ENCODE measurements at regions not wholly inside any gene's neighbourhood (a gene's known extent, or its start where the extent isn't known, plus 50 kb on each side); places are given as distances from the start of the nearest gene placed in this dataset.
"Not testable (repeated sequence)": the region's sequence is repeated elsewhere in the genome, so short reads cannot be mapped to it uniquely, and the experiment has no call there.

- DNase-seq (ENCODE audit: low read depth): no peak
These were observed 101.2 kb downstream of the ESM1 start for GRCh38 chr5:54884195-54884536.

GRCh38 chr5:54883374-54884194 lies 101.8 kb downstream of the ESM1 start:
- DNase-seq (ENCODE audit: low read depth): no peak

- DNase-seq (ENCODE audit: low read depth): no peak
These were observed 102.6 kb downstream of the ESM1 start for GRCh38 chr5:54882841-54883240.

DNA sequence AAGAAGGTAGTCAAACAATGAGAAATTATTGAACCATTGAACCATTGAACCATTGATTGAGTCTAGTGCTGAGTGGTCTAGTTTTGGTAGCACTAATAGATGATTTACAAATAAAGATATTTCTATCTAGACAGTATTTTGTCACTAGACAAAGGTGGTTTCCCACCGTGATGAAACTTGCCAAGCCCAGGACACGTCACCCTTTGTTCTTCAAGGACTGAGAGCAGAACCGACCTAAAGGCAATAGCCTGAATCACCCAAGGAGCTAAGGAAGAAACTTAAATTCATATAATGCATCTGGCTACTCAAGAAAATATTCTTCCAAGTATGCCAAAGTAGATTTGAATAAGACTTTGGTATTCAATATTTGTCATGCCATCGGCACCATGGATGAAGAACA lies 103.3 kb downstream of the ESM1 start:
- DNase-seq (ENCODE audit: low read depth): no peak

DNA sequence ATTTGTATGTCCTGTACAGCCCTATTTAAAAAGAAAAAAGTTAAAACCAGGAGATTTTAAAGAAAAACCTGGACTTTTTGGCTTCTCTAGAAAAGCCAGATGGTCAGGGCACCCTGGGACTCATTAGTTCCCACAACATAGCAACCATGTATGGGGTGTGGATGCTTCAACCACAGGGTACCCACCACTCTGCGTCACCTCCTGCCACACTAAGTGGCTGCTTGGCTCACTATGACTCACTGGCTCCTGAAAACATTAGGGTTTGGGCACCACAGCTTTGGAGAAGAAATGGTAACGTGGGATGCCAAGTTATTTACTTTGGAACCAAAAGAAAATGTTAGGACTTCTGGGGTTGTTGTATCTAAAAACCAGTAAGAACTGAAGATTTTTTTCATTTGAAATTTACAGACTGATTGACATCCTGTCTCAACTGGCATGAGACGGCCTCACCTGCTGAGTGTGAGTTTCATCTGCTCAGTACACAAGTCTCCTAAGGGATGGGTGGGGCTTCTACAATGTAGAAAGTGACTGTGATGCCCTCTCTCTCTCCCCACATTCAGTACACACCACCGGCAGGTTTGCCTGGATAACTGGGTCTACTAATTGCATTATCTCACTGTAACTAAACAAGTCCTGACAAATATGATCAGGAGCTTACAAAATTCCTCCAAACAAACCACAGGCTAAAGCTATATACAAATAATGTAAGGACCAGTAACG lies 103.9 kb downstream of the ESM1 start:
- no peak for DNase-seq (ENCODE audit: low read depth)

DNA sequence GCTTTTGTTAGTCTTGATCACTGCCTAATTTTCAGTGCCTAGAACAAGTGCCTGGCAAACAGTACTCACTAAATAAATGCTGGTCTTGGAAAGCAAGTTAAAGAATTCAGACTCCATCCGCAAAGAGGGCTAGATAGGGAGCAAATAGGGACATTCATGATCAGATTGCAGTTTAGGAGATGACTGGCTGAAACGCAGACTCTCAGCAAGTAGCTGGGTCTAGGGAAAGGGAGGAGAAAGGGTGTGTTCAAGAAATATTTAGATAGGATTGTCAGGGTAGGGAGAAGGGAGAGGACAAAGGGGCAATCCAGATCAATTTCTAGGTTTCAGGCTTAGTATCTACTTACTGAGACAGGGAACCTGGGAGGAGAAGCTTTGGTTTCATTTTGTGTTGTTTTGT lies 108.4 kb downstream of the ESM1 start:
- DNase-seq (ENCODE audit: low read depth): no peak

DNA sequence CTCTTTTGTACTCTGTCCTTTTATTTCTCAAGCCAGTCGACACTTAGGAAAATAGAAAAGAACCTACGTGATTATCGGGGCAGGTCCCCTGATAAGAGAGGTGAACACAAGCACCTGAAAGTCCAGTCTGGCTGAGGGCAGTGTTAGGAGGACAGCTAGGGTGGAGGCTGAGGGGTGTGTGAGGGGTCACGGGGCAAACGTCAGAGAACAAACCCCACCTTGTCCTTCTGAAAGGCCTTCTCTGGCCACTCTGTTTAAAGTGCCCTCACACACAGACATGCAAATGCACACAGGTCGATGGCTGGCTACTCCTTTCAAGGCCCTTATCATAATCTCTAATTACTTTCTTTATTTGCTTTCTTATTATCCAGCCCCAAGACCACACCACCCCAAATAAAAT lies 108.8 kb downstream of the ESM1 start:
- DNase-seq (ENCODE audit: low read depth): no peak

GRCh38 chr5:54874337-54875021 lies 110.9 kb downstream of the ESM1 start:
- DNase-seq (ENCODE audit: low read depth): no peak

DNA sequence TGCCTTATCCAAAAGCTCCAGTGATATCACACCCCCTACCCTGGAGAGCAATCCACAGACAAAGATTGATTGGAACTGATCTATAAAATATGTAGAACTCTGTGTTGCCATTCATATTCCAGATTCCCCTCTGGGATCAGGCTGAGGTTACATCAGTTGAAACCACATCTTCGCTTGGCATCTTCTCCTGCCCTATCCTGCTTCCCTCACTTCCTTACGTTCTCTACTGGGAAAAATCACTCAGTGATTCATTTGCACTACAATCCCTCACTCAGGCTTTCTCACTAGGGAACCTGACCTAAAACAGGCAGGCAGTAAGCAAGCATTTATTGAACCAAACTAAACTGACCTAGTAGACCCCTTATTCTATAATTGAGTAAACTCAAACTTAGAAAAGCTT lies 111.7 kb downstream of the ESM1 start:
- DNase-seq (ENCODE audit: low read depth): no peak

DNA sequence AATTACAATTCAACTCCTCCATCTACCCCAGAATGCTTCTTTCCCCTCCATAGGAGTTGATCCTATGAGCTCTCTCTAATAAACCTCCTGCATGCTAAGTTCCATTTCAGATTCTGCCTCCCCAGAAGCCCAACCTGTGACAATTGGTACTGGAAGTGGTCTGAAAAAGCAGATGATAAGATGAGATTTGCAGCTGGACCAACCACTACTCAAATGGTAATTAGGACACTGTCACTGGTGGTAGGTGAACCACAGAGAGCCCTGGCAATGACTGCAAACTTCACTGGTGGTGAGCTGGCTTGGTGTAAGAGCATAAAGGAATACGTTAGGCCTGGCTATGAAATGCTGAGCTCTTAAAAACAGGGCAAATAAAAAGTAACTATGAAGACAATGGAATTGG lies 112.6 kb downstream of the ESM1 start:
- no peak for DNase-seq (ENCODE audit: low read depth)

GRCh38 chr5:54870271-54870670 lies 115.1 kb downstream of the ESM1 start:
- no peak for DNase-seq (ENCODE audit: low read depth)

DNA sequence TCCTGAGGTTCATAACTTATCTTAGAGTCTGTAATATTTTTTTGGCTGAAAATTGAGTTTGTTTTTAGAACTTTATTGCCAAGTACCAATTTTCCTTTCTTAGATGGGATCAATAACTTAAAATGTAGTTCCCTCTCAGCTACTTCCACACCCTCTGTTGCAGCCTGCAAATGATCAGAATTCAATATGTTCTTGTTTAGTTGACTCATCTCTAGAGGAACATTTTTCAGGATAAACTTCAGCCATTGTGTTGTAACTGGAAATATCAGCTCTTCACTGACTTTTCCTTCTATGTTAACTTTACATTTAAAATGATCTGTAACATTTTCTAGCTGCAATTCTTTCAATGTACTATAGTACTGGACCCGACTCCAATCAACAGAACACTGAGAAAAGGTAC lies 115.7 kb downstream of the ESM1 start:
- no peak for DNase-seq (ENCODE audit: low read depth)

DNA sequence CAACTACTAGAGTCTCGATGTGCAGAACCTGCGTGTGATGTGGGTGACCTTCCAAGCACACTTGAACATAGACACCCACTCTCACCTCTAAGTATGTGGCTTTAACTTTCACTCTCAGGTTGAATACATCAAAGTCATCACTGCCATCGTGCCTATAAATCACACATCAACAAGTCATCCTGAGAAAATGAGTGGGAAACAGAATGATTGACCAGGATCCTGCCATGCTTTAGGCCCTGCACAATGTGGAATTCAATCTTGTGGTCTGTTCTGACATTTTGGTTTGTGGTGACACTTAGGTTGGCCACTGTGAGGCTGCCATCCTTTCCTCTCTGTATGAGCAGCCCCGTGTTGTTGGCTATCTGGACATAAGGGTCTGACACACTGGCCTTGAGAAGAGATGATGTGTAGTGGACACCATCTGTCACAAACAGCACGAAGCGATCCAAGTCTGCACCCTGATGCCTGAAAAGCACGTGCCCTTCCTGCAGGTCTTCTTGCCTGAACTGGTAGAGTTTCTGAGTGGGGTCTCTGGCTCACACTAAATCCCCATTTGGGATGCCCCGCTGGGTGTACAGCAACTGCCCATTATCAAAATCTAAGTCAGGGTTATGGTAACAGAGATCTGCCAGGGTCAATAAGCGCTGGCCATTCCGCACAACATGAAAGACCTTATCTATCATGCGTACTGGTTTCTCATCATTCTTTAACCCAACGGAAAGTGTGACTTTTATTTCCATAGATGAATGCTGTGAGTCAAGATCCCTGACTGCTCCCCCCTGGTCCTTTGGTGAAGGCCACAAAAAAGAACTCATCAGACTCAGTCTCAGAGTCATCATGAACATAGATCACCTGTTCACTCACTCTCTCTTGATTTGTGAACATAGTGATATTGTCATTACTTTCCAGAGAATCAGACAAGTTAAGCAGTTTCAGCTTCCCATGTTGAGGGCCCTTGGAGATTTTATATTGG lies 116.6 kb downstream of the ESM1 start:
- DNase-seq (ENCODE audit: low read depth): no peak

- DNase-seq (ENCODE audit: low read depth): no peak
These were observed 118.0 kb downstream of the ESM1 start for GRCh38 chr5:54867310-54867944.

DNA sequence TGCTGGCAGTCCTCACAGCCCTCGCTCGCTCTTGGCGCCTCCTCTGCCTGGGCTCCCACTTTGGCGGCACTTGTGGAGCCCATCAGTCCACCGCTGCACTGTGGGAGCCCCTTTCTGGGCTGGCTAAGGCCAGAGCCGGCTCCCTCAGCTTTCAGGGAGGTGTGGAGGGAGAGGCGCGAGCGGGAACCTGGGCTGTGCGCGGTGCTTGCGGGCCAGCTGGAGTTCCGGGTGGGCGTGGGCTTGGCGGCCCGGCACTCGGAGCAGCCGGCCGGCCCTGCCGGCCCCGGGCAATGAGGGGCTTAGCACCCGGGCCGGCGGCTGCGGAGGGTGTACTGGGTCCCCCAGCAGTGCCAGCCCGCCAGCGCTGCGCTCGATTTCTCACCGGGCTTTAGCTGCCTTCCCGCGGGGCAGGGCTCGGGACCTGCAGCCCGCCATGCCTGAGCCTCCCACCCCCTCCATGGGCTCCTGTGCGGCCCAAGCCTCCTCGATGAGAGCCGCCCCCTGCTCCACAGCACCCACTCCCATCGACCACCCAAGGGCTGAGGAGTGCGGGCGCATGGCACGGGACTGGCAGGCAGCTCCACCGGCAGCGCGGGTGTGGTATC lies 120.4 kb downstream of the ESM1 start:
- not testable (repeated sequence) for DNase-seq (ENCODE audit: low read depth)

DNA sequence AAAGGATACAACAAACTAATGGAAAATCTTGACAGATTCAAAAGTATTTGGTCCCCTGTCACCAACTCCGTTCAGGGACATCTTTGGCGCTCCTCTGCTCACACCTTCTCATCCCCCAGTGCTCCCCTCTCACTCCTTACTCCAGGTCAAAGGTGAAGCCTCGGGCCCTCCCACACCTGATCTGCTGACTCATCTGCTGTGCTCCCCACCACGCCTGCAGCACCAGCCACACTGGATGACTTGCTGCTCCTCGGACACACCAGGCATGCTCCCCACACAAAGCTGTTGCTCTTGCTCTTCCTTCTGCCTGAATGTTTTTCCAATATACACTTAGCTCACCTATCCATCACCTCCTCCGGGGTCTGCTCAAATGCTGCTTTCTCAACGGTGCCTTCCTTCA lies 123.4 kb downstream of the ESM1 start:
- DNase-seq (ENCODE audit: low read depth): no peak

DNA sequence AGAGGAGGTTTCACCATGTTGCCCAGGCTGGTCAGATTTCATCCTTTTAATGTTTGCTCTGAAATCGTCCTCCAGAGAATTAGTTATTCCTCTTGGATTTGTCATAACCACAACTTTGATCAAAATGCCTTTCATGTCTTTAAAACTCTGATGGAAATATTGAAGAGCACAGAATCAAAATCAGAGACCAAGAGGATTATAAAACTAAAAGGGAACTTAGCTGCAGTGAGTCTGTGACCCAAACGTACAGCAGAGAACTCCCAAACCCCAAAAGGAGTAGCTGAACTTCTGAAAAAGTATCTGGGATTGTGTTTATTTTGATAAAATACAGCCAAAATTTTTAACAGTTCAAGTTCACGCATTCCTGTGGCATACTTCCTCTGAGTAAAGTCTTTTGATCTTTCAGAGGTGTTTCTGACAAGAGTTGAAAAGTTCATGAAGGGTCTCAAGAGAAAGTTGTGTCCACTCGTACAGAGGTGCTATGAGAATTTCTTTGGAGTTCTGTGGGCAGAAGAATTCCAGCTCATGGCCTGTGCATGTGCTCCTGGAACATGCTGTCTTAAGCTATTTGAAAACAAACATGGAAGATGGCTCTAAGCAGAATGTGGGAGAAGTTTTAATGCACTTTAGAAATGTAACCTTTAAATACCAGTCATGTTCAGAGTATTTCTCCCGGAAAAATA lies 124.0 kb downstream of the ESM1 start:
- DNase-seq (ENCODE audit: low read depth): no peak

DNA sequence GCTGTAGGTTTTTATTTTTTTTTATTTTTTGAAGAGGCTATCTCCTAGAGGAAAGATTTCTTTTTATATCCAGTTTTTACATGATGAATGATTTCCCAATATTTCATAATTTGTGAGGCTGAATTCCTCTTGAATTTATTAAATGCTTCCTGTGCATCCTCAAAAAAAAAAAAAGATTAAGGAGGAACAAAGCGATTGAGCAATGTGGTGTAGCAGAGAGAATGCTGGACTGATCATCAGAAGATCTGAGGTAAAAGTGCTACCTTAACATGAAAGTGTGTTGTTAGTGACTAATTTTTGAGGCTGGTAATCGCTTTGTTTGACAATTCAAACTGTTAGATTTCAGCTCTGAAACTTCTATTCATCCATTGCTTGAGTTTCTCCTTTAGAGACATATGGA lies 125.1 kb downstream of the ESM1 start:
- DNase-seq (ENCODE audit: low read depth): no peak

- DNase-seq (ENCODE audit: low read depth): no peak
These were observed 126.1 kb downstream of the ESM1 start for GRCh38 chr5:54859316-54859715.

GRCh38 chr5:54854883-54855581 lies 130.4 kb downstream of the ESM1 start:
- no peak for DNase-seq (ENCODE audit: low read depth)

Measured in stimulated activated CD8-positive, alpha-beta memory T cell treated with anti-CD3 and anti-CD28 coated beads, Interleukin-15, amount 100 ng/mL, for 24 hours (primary cell).